Small intestine (tissue), 7 donors: ENCODE measurements at regions not wholly inside any gene's neighbourhood (a gene's known extent, or its start where the extent isn't known, plus 50 kb on each side); places are given as distances from the start of the nearest gene placed in this dataset.

Experiments used
- DNase-seq, 2 donors: peaks; one replicate each; pipeline versions ENCODE4 v3.0.0 to v3.0.0-alpha.2; 2013
- FAIRE-seq: peaks from 2 replicates; lab custom pipeline; 2012; peaks lifted over from hg19 to GRCh38; lab: Jason Lieb, UNC
- H3K27ac ChIP-seq, 3 donors: one replicate each; pipeline ENCODE4 v1.5.1; 2013; ENCODE audit warnings: low read length in 2 of 3, mild to moderate bottlenecking in 2 of 3, control low read depth in 1 of 3, inconsistent platforms in 1 of 3, low read depth in 1 of 3, moderate library complexity in 1 of 3
- H3K27me3 ChIP-seq, 3 donors: one replicate each; pipeline ENCODE4 v1.6.1; 2013; ENCODE audit warnings: low read length in 3 of 3, inconsistent platforms in 1 of 3; ENCODE audit not compliant: control insufficient read depth in 3 of 3, insufficient read depth in 3 of 3
- H3K36me3 ChIP-seq, 3 donors: one replicate each; pipeline ENCODE4 v1.6.1; 2013; ENCODE audit warnings: low read length in 3 of 3, inconsistent platforms in 1 of 3, low read depth in 1 of 3, mild to moderate bottlenecking in 1 of 3, moderate library complexity in 1 of 3; ENCODE audit not compliant: control insufficient read depth in 3 of 3, insufficient read depth in 2 of 3
- H3K4me1 ChIP-seq, 3 donors: one replicate each; pipeline ENCODE4 v1.6.1; 2013; ENCODE audit warnings: low read length in 2 of 3, inconsistent platforms in 1 of 3, low read depth in 1 of 3, mild to moderate bottlenecking in 1 of 3, moderate library complexity in 1 of 3; ENCODE audit not compliant: control insufficient read depth in 3 of 3, insufficient read depth in 2 of 3
- H3K4me3 ChIP-seq, 3 donors: one replicate each; pipeline ENCODE4 v1.5.1; 2013; ENCODE audit warnings: low read length in 3 of 3, control low read depth in 1 of 3, inconsistent platforms in 1 of 3, low read depth in 1 of 3, mild to moderate bottlenecking in 1 of 3, moderate library complexity in 1 of 3
- H3K9me3 ChIP-seq, 2 donors: one replicate each; pipeline ENCODE4 v1.6.1; 2013; ENCODE audit warnings: low read depth in 1 of 2, low read length in 1 of 2; ENCODE audit not compliant: control insufficient read depth in 2 of 2, insufficient read depth in 1 of 2
- WGBS, 3 donors: extraction: QIAGEN DNeasy Blood & Tissue Kit; methylation state at CpG; one replicate each; pipeline ENCODE4 v1.1.7; 2013; 5-methylcytosine and 5-hydroxymethylcytosine counted together
- donor health status: healthy with polysubstance abuse.
- donor health status: control.
- donor health status: control.
- donor health status: Bipolar disorder and iron deficiency.
- donor health status: healthy.

DNA sequence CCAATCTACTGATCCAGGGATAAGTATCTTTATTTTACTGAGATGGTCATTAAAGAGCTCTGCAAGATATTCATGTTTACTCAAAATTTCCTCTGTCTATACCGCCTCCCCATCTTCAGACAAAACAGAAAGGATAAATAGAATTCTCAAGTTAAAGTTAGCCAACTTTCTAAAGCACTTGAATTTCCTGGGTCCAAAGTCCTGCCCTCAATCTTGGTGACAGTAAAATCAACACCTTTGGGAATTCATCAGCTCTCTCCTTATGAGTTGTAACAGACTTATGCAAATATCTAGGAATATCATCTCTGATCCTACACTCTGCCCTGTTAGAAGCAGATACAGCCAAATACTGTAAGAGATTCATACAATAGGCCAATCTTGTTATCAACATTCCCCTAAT is 122.5 kb upstream of the HAAO start:
- Histone ChIP-seq H3K36me3 (no peaks in the 10 kb centered on the region), H3K4me1 (peaks cover 2 to 19% (median 13%) of the 10 kb centered on the region in 3 donors), H3K27ac (no peak overlapping the region), H3K4me3 (no peak overlapping the region), H3K27me3 (no peaks in the 10 kb centered on the region), H3K9me3 (no peaks in the 10 kb centered on the region)
- FAIRE-seq (no peak), DNase-seq (peak; percentile 49 to 72)
- 19 to 32% (median 27%) methylated on average over 1 of the region's 1 CpG for WGBS, 3 donors

DNA sequence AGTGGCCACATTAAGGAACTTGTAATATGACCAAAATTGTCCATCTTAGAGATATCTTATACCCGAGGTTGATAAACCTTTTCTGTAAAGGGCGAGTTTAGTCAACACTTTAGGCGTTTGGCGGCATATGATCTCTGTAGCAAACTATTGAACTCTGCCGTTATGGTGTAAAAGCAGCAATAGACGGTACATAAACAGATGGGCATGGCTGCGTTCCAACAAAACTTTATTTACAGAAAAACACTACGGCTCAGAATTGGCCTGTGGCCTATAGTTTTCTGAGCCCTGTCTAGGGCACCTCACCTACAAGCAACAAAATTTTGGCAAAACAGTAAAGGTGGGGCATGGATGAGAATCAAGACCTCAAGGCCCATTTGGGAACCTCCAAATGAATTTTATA is 121.9 kb upstream of the HAAO start:
- peak overlapping the region in 1 of 3 donors; percentile 0 for H3K27ac ChIP-seq
- no peaks in the 10 kb centered on the region for H3K27me3 ChIP-seq
- DNase-seq (no peak), FAIRE-seq (no peak)
- WGBS, 3 donors = 11 to 63% (median 26%) methylated on average over 8 of the region's 8 CpGs
- no peaks in the 10 kb centered on the region for H3K36me3 ChIP-seq
- H3K4me1 ChIP-seq = peaks cover 2 to 19% (median 13%) of the 10 kb centered on the region in 3 donors
- no peaks in the 10 kb centered on the region for H3K9me3 ChIP-seq
- H3K4me3 ChIP-seq = no peak overlapping the region

DNA sequence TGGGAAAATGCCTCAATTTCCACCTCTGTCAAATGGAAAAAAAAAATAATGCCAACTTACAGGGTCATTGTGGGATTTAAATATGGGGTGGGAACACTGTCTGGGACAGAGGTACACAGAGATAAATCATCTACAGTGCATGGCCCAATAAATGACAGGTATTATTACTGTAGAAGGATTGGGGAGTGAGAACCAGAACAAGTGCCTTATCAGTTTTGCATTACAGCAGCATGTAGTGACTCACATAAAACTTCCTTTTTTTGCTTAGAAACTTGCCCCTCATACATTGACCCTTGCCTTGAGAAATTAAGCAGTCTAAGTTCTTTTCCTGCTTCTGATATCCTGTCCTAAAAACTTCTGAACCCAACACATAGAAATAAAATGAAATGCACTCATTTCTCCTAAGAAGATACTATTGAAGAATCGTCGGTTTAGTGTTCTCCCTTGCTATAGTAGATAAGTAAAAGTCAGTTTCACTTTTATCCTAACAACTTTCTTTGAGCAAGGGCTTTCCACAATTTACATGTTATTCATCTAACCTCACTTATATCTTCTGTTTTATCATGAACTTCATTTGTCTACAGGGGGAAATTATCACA is 121.0 kb upstream of the HAAO start:
- peaks cover 2 to 19% (median 13%) of the 10 kb centered on the region in 3 donors for H3K4me1 ChIP-seq
- H3K9me3 ChIP-seq = no peaks in the 10 kb centered on the region
- 11 to 27% (median 23%) methylated on average over 2 of the region's 2 CpGs for WGBS, 3 donors
- DNase-seq = peak; percentile 27 to 36
- no peak overlapping the region for H3K4me3 ChIP-seq
- H3K27ac ChIP-seq = peak overlapping the region in 1 of 3 donors; percentile 21
- no peaks in the 10 kb centered on the region for H3K27me3 ChIP-seq
- FAIRE-seq = no peak
- no peaks in the 10 kb centered on the region for H3K36me3 ChIP-seq

DNA sequence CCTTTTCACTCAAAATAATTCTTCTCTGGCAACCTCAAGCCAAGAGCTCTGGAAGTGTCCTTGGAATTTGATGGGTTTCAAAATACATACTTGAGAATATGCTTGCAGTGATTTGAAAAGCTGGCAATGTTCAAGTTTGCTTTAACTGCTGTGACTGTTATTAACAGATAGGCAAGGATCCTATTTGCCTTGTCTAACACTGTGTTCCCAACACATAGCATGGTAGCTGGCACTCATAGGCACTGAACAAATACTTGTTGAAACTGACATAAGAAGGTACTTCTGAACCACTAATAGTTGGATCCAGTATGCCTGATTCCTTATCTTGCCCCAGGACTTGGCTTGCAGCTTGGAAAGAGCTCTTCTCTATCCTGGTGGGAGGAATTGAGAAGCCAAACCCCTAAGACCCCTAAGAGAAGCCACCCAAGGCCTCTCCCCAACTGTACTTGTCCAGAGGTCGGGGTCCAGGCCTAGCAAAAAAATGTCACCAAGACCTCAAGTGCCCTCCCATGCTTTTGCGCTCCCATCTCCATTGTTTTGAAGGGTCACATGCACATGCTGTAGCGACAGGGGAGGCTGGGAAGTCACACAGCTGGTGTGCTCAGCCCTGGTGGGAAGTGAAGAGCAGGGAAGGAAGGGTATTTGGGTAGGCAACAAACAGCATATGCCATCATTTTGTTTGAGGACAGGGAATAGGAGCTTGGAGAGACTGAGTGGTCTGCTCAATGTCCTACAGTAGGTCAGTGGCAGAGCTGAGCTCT is 118.4 kb upstream of the HAAO start:
- Histone ChIP-seq H3K9me3 (no peaks in the 10 kb centered on the region), H3K4me1 (peaks cover 2 to 33% (median 19%) of the 10 kb centered on the region in 3 donors), H3K36me3 (no peaks in the 10 kb centered on the region), H3K4me3 (no peak overlapping the region), H3K27ac (no peak overlapping the region), H3K27me3 (no peaks in the 10 kb centered on the region)
- FAIRE-seq = no peak
- 78 to 93% (median 87%) methylated on average over 3 of the region's 3 CpGs for WGBS, 3 donors
- no peak for DNase-seq

DNA sequence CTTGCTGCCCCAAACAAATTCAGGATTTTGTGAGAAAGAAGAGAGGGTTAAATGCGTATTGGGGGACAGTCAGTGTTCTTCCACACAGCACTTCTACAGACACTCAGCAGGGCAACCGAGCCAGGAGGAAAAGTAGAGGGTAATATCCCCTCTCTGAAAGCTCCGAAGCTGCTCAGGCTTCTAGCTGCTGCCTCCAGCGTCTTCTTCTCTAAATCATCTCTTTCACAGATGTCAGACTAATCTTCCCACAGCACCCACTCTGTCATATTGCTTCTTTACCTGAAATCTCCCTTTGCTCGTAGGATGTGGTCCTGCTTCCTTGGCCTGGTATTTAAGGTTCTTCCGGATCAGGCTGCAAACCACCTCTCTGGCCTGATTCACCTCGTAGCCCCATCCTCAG is 117.6 kb upstream of the HAAO start:
- no peak overlapping the region for H3K4me3 ChIP-seq
- DNase-seq (no peak), FAIRE-seq (no peak)
- 90 to 91% (median 90%) methylated on average over 7 of the region's 7 CpGs for WGBS, 3 donors
- no peaks in the 10 kb centered on the region for H3K36me3 ChIP-seq
- no peak overlapping the region for H3K27ac ChIP-seq
- no peaks in the 10 kb centered on the region for H3K27me3 ChIP-seq
- peaks cover 2 to 39% (median 18%) of the 10 kb centered on the region in 3 donors for H3K4me1 ChIP-seq
- no peaks in the 10 kb centered on the region for H3K9me3 ChIP-seq

DNA sequence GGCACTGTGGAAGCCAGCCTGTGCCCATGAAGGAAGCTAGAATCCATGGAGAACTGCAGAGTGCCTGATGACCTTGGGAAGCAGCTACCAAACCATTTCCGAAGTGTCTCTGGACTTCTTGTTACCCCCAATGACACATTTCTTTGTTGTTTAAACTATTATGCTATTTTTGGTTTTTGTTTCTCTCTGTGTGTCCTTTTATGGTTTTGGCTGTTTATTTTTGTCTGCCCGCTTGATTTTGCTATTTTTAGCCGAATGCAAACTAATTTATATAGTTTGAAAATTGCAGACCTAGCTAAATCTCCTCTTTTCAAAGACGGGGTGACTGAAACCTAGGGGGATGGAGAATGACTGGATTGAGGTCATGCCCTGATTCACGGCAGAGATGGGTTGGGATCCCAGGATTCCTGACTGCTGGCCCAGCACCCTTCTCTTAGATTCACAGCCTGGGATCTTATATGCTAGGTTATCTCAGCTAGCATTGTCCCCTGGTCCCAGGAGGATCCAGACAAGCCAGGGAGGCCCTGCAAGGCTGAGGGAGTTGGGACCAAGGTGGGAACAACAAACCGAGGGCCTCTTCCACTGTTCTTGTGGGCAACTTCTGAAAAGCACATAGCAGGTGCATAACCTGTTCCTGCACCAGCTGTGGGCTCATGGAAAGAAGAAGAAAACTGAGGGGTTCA is 116.3 kb upstream of the HAAO start:
- H3K4me1 ChIP-seq = peaks cover 0 to 31% (median 9%) of the 10 kb centered on the region in 3 donors

DNA sequence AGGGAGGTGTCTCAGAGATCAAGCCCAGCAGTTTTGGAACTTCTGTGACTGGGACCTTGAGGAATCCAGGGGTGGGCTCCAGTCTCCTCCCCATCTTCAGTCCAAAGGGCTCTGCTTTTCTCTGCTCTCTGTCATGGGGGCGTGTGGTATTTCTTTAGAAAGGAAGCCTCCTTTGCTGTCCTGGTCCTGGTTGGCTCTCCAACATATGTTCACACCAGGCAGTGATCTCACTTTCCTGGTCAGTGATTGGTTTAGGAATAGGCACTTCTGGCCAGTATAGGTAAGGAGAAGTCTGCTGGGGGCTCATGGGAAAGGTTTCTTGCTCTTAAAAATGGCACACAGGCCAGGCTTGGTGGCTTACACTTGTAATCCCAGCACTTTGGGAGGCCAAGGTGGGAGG is 115.5 kb upstream of the HAAO start:
- Histone ChIP-seq H3K4me3 (no peak overlapping the region), H3K27me3 (no peaks in the 10 kb centered on the region), H3K4me1 (peaks cover 0 to 27% (median 8%) of the 10 kb centered on the region in 3 donors), H3K36me3 (no peaks in the 10 kb centered on the region), H3K9me3 (no peaks in the 10 kb centered on the region), H3K27ac (peak overlapping the region in 2 of 3 donors; percentile 74 to 87)
- WGBS, 3 donors = 75 to 95% (median 88%) methylated on average over 1 of the region's 1 CpG
- no peak for DNase-seq
- FAIRE-seq = no peak

More for the DNA sequence above, 116.3 kb upstream of the HAAO start:
- 54 to 87% (median 74%) methylated on average over 6 of the region's 6 CpGs for WGBS, 3 donors
- no peaks in the 10 kb centered on the region for H3K9me3 ChIP-seq
- no peaks in the 10 kb centered on the region for H3K36me3 ChIP-seq
- DNase-seq (no peak), FAIRE-seq (no peak)
- H3K27me3 ChIP-seq = no peaks in the 10 kb centered on the region
- H3K27ac ChIP-seq = peak overlapping the region in 2 of 3 donors; percentile 74 to 87
- no peak overlapping the region for H3K4me3 ChIP-seq

DNA sequence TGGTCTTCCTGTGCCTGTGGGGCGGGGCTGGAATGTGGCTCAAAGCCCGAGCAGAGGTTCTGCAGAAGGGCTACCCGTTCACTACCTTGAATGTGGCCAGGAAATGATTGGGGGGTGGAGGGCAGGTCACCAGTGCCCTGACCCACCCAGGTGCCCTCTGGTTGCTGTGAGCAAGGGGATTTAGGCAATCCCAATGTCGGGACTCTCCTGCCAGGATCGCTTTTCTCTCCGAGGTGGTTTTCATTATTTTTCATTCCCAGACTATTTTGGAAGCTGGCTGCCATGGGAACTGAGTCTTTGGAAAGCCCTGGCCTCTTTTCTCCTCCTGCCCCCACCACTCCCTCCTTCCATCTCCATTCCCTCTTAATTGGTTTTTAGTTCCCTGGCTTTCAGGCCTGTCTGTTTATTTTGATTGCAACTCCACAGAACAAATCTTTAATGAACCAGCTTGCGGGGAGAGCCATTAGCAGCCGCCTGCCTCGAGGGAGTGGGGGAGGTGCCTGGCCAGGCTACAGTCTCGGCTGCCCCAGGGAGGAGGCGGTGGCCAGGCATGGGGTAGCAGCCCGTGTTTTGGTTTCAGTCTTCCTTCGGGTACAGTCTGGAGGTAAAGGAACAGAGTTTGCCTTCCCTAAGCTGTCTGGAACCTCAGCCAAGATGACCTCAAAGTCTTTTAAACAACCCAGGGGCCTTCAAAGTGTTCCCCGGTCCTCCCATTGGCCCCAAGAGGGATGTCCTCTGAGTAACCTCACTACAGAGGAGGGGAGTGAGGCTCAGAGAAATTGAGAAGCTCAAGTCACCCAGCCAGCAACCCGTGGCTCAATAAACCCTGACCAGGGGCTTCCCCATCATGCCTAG is 114.4 kb upstream of the HAAO start:
- peak; percentile 26 to 48 for DNase-seq

More for the DNA sequence above, 114.4 kb upstream of the HAAO start:
- Histone ChIP-seq H3K4me1 (peaks cover 0 to 26% (median 8%) of the 10 kb centered on the region in 3 donors), H3K9me3 (no peaks in the 10 kb centered on the region), H3K27me3 (no peaks in the 10 kb centered on the region), H3K4me3 (no peak overlapping the region), H3K27ac (peak overlapping the region in 2 of 3 donors; percentile 74 to 87), H3K36me3 (no peaks in the 10 kb centered on the region)
- no peak for FAIRE-seq
- 26 to 38% (median 29%) methylated on average over 15 of the region's 15 CpGs for WGBS, 3 donors
